ENCODE measurements at regions not wholly inside any gene's neighbourhood (a gene's known extent, or its start where the extent isn't known, plus 50 kb on each side); places are given as distances from the start of the nearest gene placed in this dataset.
"Not testable (repeated sequence)": the region's sequence is repeated elsewhere in the genome, so short reads cannot be mapped to it uniquely, and the experiment has no call there.

GRCh38 chr6:82744286-82745015, 321.2 kb downstream of the UBE3D start:
- DNase-seq = no peak

- DNase-seq = no peak
Observed at GRCh38 chr6:82750556-82750955, 315.1 kb downstream of the UBE3D start.

GRCh38 chr6:82751718-82752117, 313.9 kb downstream of the UBE3D start:
- no peak for DNase-seq

- DNase-seq = no peak
Observed at GRCh38 chr6:82761674-82762345, 303.8 kb downstream of the UBE3D start.

- no peak for DNase-seq
Observed at GRCh38 chr6:82766476-82766875, 299.2 kb downstream of the UBE3D start.

- no peak for DNase-seq
Observed at GRCh38 chr6:82767037-82767436, 298.6 kb downstream of the UBE3D start.

- DNase-seq = no peak
Observed at GRCh38 chr6:82767447-82767846, 298.2 kb downstream of the UBE3D start.

GRCh38 chr6:82772851-82773717, 292.6 kb downstream of the UBE3D start:
- peak; percentile 10 to 81 for DNase-seq

GRCh38 chr6:82775361-82775760, 290.3 kb downstream of the UBE3D start:
- no peak for DNase-seq

GRCh38 chr6:82775981-82776380, 289.7 kb downstream of the UBE3D start:
- no peak for DNase-seq

- DNase-seq = no peak
Observed at GRCh38 chr6:82779041-82779440, 286.6 kb downstream of the UBE3D start.

- no peak for DNase-seq
Observed at GRCh38 chr6:82780334-82780733, 285.3 kb downstream of the UBE3D start.

GRCh38 chr6:82781620-82782204, 283.9 kb downstream of the UBE3D start:
- no peak for DNase-seq

GRCh38 chr6:82783587-82784236, 281.9 kb downstream of the UBE3D start:
- peak in 1 of 2 experiments; percentile 24 for DNase-seq

GRCh38 chr6:82785206-82785605, 280.4 kb downstream of the UBE3D start:
- no peak for DNase-seq

GRCh38 chr6:82786248-82786647, 279.4 kb downstream of the UBE3D start:
- DNase-seq = no peak

- peak in 1 of 2 experiments; percentile 48 for DNase-seq
Observed at GRCh38 chr6:82795940-82796339, 269.7 kb downstream of the UBE3D start.

GRCh38 chr6:82801083-82801482, 264.6 kb downstream of the UBE3D start:
- no peak for DNase-seq

GRCh38 chr6:82816243-82816642, 249.4 kb downstream of the UBE3D start:
- DNase-seq = not testable (repeated sequence)

- DNase-seq = no peak
Observed at GRCh38 chr6:82818727-82819126, 246.9 kb downstream of the UBE3D start.

- no peak for DNase-seq
Observed at GRCh38 chr6:82823361-82823760, 242.3 kb downstream of the UBE3D start.

- DNase-seq = no peak
Observed at GRCh38 chr6:82832811-82833210, 232.8 kb downstream of the UBE3D start.

- DNase-seq = no peak
Observed at GRCh38 chr6:82833481-82833880, 232.2 kb downstream of the UBE3D start.
